Urothelium cell line (cell line): ENCODE measurements at regions not wholly inside any gene's neighbourhood (a gene's known extent, or its start where the extent isn't known, plus 50 kb on each side); places are given as distances from the start of the nearest gene placed in this dataset.
"Not testable (repeated sequence)": the region's sequence is repeated elsewhere in the genome, so short reads cannot be mapped to it uniquely, and the experiment has no call there.

ENCODE experiments used
- DNase-seq: peaks from one replicate; pipeline ENCODE4 v3.0.0; 2011; ENCODE audit warnings: low spot score, mixed read lengths
- FAIRE-seq: peaks from 2 replicates; lab custom pipeline; 2011; peaks lifted over from hg19 to GRCh38; lab: Jason Lieb, UNC

GRCh38 chr11:34756591-34756990 is 135.7 kb downstream of the EHF start:
- no peak for DNase-seq
- no peak for FAIRE-seq

- DNase-seq (no peak), FAIRE-seq (no peak)
These were observed 134.8 kb downstream of the EHF start for GRCh38 chr11:34755671-34756070.

GRCh38 chr11:34754171-34754823 is 133.4 kb downstream of the EHF start:
- FAIRE-seq (no peak), DNase-seq (no peak)

- DNase-seq (no peak), FAIRE-seq (no peak)
These were observed 130.0 kb downstream of the EHF start for GRCh38 chr11:34750692-34751405.

GRCh38 chr11:34749666-34750659 is 129.1 kb downstream of the EHF start:
- FAIRE-seq: no peak
- DNase-seq: peak; percentile 47

- no peak for DNase-seq
- no peak for FAIRE-seq
These were observed 127.1 kb downstream of the EHF start for GRCh38 chr11:34748036-34748435.

GRCh38 chr11:34747251-34747650 is 126.4 kb downstream of the EHF start:
- FAIRE-seq (no peak), DNase-seq (no peak)

GRCh38 chr11:34745195-34745594 is 124.3 kb downstream of the EHF start:
- FAIRE-seq (no peak), DNase-seq (no peak)

GRCh38 chr11:34744511-34744910 is 123.6 kb downstream of the EHF start:
- no peak for FAIRE-seq
- DNase-seq: no peak

GRCh38 chr11:34738237-34738636 is 117.3 kb downstream of the EHF start:
- no peak for DNase-seq
- FAIRE-seq: no peak

GRCh38 chr11:34732831-34733230 is 111.9 kb downstream of the EHF start:
- FAIRE-seq: no peak
- DNase-seq: no peak

- DNase-seq (no peak), FAIRE-seq (peak; percentile 78)
These were observed 110.7 kb downstream of the EHF start for GRCh38 chr11:34731603-34732002.

- DNase-seq (no peak), FAIRE-seq (no peak)
These were observed 109.8 kb downstream of the EHF start for GRCh38 chr11:34730544-34731295.

- FAIRE-seq (no peak), DNase-seq (no peak)
These were observed 107.7 kb downstream of the EHF start for GRCh38 chr11:34728609-34729008.

- FAIRE-seq (no peak), DNase-seq (no peak)
These were observed 106.4 kb downstream of the EHF start for GRCh38 chr11:34727228-34727737.

- no peak for FAIRE-seq
- DNase-seq: no peak
These were observed 104.1 kb downstream of the EHF start for GRCh38 chr11:34724973-34725372.

- DNase-seq: no peak
- no peak for FAIRE-seq
These were observed 100.8 kb downstream of the EHF start for GRCh38 chr11:34721646-34722045.

GRCh38 chr11:34719303-34719848 is 98.5 kb downstream of the EHF start:
- FAIRE-seq: no peak
- no peak for DNase-seq

GRCh38 chr11:34713631-34714030 is 92.7 kb downstream of the EHF start:
- not testable (repeated sequence) for DNase-seq, FAIRE-seq
